Cardiac septum (tissue), 1 donor: ENCODE measurements at regions not wholly inside any gene's neighbourhood (a gene's known extent, or its start where the extent isn't known, plus 50 kb on each side); places are given as distances from the start of the nearest gene placed in this dataset.
"Not testable (repeated sequence)": the region's sequence is repeated elsewhere in the genome, so short reads cannot be mapped to it uniquely, and the experiment has no call there.

ENCODE experiments used
- DNase-seq: peaks from one replicate; pipeline ENCODE4 v3.0.0-alpha.2; 2020; ENCODE audit warnings: low spot score
- intact Hi-C: fragments of 100-400 bp; cut with DNase I; formaldehyde crosslinking; loops from one replicate; pipeline ENCODE4 v1.14.0; 2022
- donor health status: DM: no; HTN: no; CAD: no.

DNA sequence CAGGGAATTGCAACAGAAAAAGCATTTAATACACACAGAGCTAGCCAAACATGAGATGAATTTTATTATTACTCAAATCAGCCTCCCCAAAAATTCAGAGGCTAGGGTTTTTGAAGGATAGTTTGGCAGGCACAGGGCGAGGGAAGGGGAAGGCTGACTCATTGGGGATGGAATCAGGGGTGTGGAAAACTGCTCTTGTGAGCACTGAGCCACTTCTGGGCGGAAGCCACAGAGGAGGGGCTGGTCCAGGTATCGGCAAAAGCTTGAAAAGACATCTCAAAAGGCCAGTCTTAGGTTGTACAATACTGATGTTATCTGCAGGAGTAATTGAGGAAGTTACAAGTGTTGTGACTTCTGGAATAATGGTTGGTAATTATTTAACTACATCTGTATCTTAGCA lies 109.4 kb downstream of the TLR5 start:
- intact Hi-C loops, result loop anchor here (5.0 to 10.0 kb wide), 2 partner anchors 44 to 91 kb away; no protein-coding TSS in a partner anchor
- DNase-seq, result peak; percentile 44

DNA sequence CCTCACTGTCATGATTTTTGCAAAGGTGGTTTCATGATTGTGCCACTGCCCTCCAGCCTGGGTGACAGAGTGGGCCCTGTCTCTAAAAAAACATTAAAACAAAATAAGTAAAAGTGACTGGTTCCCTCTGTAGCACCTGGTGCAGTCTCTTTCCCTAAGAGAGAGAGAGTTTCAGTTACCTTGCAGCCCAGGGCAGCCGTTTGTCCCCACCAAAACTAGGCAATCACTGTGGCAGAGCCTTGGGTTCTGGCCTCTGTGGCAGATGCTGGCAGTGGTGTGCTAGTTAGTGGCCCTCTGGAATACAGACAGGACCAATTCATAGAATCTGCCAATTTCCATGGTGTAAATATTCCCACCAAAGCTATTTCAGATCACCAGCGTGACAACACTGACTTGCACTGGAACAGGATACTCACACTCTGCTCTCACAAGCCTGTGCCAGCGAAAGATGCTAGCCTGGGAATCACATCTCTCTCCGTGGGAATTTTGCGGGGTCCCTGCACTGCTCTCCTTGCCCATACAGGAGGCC lies 108.7 kb downstream of the TLR5 start:
- peak; percentile 54 for DNase-seq
- intact Hi-C loops, result loop anchor here (5.0 to 10.0 kb wide), 2 partner anchors 43 to 90 kb away; no protein-coding TSS in a partner anchor

DNA sequence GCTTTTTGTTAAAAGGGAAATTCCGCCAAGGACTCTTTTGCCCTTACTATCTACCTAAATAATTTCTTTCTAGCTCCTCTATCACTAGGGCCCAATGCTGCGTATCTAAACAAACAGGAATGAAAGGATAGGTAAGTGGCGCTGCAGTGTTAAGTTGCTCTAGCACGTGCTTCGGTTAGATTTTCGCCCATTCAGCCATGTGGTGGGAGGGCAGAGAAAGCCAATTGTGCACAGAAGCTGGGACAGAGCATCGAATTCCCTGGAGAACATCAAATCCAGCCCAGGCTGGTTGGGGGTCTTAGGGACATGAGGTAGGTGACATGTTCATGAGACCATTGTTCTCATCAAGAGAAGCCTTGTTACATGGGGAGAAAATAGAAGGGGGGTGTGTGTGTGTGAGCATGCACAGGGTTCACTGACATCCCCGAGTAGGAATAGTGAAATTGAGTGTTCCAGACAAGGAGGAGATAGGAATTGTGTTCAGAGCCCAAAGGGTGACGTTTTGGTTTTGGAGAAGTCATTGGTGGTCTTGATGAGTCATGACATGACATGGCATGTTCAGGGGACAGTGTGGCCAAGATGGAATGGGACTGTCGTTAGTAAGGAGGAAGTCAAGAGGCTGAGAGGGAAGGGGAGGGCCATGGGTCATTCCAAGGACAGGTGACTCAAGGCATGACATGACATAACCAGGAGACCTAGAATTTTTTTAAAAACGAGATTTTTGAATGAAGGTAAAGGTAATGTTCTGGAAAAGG lies 107.1 kb downstream of the TLR5 start:
- intact Hi-C loops, result loop anchor here (10.0 kb wide), 1 partner anchor 89 kb away; no protein-coding TSS in a partner anchor
- no peak for DNase-seq

DNA sequence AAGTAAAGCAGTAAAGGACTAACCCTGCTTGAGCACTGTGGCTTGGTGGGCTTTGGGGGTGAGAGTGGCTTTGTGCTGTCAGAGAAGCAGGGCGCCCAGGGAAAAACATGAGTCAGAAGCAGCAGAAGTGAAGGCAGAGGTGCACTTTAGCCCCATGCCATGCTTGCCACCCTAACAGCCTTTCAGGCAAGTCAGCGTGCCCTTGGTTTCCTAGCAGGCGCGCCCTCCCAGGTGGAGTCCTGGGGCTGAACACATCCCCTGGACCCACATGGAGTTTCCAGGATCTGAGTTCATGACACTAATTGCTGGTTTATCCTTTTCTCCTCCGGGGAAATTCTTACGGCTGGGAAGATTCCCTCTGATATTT lies 106.6 kb downstream of the TLR5 start:
- intact Hi-C loops, result loop anchor here (10.0 kb wide), 1 partner anchor 88 kb away; no protein-coding TSS in a partner anchor

GRCh38 chr1:223037845-223038244 lies 105.2 kb downstream of the TLR5 start:
- intact Hi-C loops, result loop anchor here (10.0 kb wide), 1 partner anchor 87 kb away; no protein-coding TSS in a partner anchor

More for the DNA sequence above, 106.6 kb downstream of the TLR5 start:
- DNase-seq, result no peak

DNA sequence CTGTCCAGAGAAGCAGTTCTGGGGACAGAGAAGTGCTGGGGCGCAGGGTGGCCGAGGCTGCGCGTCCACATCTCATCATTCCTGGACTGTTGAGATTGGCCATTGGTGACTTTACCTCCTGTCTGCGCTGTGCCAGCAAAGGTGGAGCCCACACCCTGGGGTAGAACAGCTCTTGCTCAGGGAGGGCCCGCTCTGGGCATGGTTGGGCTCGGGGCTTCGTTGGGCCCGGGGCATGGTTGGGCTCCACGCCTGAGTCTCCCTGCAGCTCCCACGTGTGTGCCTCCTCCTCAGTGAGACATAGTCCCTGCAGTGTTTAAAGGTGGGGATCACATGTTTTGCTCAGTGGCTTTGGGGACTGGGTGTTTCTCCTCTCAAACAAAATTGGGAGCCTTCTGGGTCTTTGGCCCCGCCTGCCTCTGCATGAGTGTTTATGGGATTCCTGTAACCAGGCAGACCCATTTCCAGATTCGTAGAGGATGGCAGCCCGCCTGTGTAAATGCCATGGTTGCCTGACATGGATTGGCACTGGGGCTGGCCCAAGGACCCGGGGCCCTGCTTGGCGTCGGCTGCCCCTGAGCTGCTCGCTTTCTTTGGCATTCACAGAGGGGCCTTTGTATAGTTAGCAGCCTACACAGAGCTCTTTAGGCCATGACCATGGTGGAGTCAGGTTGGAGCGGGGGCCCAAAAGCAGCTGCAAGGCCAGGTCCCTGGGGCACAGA lies 104.6 kb downstream of the TLR5 start:
- no peak for DNase-seq
- intact Hi-C loops, result loop anchor here (10.0 kb wide), 1 partner anchor 86 kb away; no protein-coding TSS in a partner anchor

More at GRCh38 chr1:223037845-223038244, 105.2 kb downstream of the TLR5 start:
- no peak for DNase-seq

GRCh38 chr1:223039990-223040389 lies 103.1 kb downstream of the TLR5 start:
- intact Hi-C loops, result loop anchor here (10.0 kb wide), 1 partner anchor 85 kb away; no protein-coding TSS in a partner anchor
- no peak for DNase-seq

DNA sequence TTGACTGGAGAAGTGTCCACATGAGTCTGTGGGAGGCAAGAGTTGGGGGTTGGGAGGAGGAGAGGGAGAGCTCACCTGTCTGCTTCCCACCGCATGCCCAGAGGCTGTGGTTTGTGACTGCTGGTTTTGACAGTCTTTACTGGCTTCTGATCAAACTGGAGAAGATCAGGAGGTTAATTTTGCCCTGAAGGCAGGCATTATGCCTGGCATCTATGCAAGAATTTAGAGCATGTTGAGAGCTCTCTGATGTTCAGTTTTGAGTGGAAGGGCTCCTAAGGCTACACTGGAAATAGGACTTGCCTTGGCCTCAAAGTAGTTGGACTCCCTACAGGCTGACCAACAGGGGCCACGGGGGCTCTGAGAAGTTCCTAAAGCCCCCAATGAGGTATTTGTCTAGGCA lies 101.6 kb downstream of the TLR5 start:
- DNase-seq, result no peak
- intact Hi-C loops, result no loop called here

GRCh38 chr1:223045164-223045957 lies 97.7 kb downstream of the TLR5 start:
- no peak for DNase-seq
- intact Hi-C loops, result no loop called here

DNA sequence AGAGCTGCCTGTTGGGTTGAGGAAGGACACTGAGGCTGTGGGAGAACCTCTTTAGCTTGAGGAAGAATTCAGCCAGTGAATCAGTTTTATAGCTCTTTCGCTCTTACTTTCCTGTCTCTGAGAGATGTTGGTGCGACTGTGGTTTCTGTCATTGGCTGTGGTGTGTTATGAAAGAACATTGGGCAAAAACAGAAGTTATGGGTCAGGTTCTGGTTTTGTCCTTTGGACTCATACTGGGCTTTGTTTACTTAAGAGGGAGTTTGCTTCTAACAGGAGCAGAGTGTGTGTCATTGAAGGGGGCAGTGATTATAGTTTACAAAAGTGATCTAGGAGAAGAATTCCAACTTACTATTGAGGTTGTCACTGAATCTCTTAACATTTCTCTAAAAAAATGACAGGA lies 97.0 kb downstream of the TLR5 start:
- DNase-seq, result no peak
- intact Hi-C loops, result no loop called here

GRCh38 chr1:223046463-223046862 lies 96.6 kb downstream of the TLR5 start:
- peak; percentile 4 for DNase-seq
- intact Hi-C loops, result not testable (repeated sequence)

GRCh38 chr1:223048026-223048425 lies 95.0 kb downstream of the TLR5 start:
- intact Hi-C loops, result no loop called here
- no peak for DNase-seq

- DNase-seq, result no peak
- intact Hi-C loops, result no loop called here
These were observed 90.6 kb downstream of the TLR5 start for GRCh38 chr1:223052462-223052861.

DNA sequence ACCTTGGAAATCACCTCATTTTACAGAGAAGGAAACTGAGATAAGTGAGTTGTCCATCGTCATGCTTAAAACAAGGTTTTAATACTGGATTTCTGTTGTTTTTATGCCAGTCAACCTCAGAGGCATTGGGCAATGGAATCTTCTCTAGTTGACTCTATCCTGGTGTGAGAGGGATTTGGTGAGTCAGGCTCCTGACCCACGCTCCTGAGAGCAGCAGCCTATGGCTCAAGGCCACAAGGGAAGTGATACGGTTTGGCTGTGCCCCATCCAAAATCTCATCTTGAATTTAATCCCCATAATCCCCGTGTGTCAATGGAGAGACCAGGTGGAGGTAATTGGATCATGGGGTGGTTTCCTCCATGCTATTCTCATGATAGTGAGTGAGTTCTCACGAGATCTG lies 90.1 kb downstream of the TLR5 start:
- DNase-seq, result no peak
- intact Hi-C loops, result no loop called here

DNA sequence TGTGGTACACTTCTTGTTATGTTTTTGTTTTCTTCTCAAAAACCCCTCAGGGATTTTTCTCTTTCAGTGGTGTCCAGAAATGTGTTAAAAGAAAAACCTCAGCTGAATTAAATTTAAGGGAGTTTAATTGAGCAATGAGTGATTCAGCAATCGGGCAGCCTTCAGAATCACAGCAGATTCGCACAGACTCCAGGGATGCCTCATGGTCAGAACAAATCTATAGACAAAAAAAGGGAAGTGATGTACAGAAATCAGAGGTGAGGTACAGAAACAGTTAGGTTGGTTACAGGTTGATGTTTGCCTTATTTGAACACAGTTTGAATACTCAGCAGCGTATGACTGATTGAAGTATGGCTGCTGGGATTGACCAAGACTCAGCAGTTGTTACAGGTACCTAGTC lies 86.2 kb downstream of the TLR5 start:
- no peak for DNase-seq
- intact Hi-C loops, result no loop called here

DNA sequence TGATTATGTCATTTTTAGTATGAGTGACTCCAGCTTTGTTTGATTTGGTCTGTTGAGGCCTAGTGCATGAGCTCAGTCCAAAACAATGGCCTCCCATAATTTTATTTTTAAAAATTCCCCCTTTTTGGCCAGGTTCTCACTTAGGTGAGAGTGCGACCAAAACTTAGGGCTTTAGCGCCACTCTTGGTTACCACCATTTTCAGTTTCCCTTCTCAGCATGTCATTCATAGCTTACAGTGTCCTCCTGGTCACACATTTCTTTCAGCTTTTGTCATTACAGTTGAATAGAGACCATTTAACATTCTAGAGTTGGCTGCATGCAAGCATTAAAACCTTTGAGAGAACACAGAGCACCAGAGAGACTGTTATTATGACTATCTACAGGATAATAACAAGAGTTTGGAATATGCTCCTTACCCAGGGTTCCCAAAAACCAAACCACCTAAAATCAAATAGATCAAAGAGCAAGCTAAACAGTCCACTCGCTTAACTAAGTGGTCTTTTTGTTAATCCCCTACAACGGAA lies 85.4 kb downstream of the TLR5 start:
- intact Hi-C loops, result no loop called here

More for the DNA sequence above, 85.4 kb downstream of the TLR5 start:
- DNase-seq, result no peak
